ENCODE measurements at regions not wholly inside any gene's neighbourhood (a gene's known extent, or its start where the extent isn't known, plus 50 kb on each side); places are given as distances from the start of the nearest gene placed in this dataset.
"Not testable (repeated sequence)": the region's sequence is repeated elsewhere in the genome, so short reads cannot be mapped to it uniquely, and the experiment has no call there.

- H3K4me1 ChIP-seq, result peaks cover 0 to 15% (median 0%) of the 10 kb centered on the region in 3 donors
- ATAC-seq, result no peak
- H3K4me3 ChIP-seq, result no peak overlapping the region
- 87 to 97% methylated on average over 4 of the region's 4 CpGs for WGBS, 2 donors (ENCODE audit: low coverage in 1 of 2)
- H3K36me3 ChIP-seq, result no peaks in the 10 kb centered on the region
- H3K27me3 ChIP-seq, result no peaks in the 10 kb centered on the region
- TF ChIP-seq POLR2A (IDR thresholded peaks at IDR 0.05) (no peak), POLR2AphosphoS5 (IDR thresholded peaks at IDR 0.05) (no peak), CTCF (IDR thresholded peaks at IDR 0.05) (no peak), EP300 (IDR thresholded peaks at IDR 0.05) (no peak)
- no peaks in the 10 kb centered on the region for H3K9me3 ChIP-seq
- H3K27ac ChIP-seq, result no peak overlapping the region
Observed at GRCh38 chr2:147293991-147294824, 550.6 kb upstream of the ACVR2A start.

GRCh38 chr2:147288131-147288530 lies 556.7 kb upstream of the ACVR2A start:
- Histone ChIP-seq H3K27me3 (no peaks in the 10 kb centered on the region), H3K9me3 (no peaks in the 10 kb centered on the region)
- TF ChIP-seq POLR2A (IDR thresholded peaks at IDR 0.05) (no peak), POLR2AphosphoS5 (IDR thresholded peaks at IDR 0.05) (no peak), CTCF (IDR thresholded peaks at IDR 0.05) (no peak), EP300 (IDR thresholded peaks at IDR 0.05) (no peak)

DNA sequence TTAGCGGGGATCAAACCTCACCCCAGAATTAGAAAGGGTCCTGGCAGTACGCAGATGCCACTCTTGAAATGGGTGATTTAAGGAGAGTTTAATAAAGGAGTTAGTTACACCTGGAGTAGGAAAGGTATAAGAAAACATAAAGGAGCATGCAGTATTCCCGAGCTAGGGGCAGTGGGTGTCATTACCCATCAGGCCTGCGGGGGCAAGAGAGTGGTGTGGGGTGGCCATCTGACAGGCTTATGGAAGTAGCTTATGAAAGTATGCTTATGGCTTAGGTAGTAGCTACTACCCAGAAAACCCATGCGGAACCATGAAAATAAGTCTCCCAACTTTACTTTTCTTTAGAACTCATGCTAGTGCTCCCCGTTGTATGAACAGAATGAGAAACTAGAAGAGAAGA lies 568.9 kb upstream of the ACVR2A start:
- Histone ChIP-seq H3K4me3 (no peak overlapping the region), H3K36me3 (no peaks in the 10 kb centered on the region), H3K27me3 (no peaks in the 10 kb centered on the region), H3K4me1 (peaks cover 0 to 10% (median 0%) of the 10 kb centered on the region in 3 donors), H3K9me3 (no peaks in the 10 kb centered on the region), H3K27ac (no peak overlapping the region)
- no peak for ATAC-seq
- TF ChIP-seq CTCF (IDR thresholded peaks at IDR 0.05) (no peak), POLR2A (IDR thresholded peaks at IDR 0.05) (no peak), POLR2AphosphoS5 (IDR thresholded peaks at IDR 0.05) (no peak), EP300 (IDR thresholded peaks at IDR 0.05) (no peak)
- WGBS, 2 donors (ENCODE audit: low coverage in 1 of 2), result 80 to 91% methylated on average over 5 to 6 of the region's 6 CpGs

More at GRCh38 chr2:147288131-147288530, 556.7 kb upstream of the ACVR2A start:
- no peak overlapping the region for H3K27ac ChIP-seq
- ATAC-seq, result no peak
- no peak overlapping the region for H3K4me3 ChIP-seq
- H3K4me1 ChIP-seq, result no peaks in the 10 kb centered on the region
- no peaks in the 10 kb centered on the region for H3K36me3 ChIP-seq

DNA sequence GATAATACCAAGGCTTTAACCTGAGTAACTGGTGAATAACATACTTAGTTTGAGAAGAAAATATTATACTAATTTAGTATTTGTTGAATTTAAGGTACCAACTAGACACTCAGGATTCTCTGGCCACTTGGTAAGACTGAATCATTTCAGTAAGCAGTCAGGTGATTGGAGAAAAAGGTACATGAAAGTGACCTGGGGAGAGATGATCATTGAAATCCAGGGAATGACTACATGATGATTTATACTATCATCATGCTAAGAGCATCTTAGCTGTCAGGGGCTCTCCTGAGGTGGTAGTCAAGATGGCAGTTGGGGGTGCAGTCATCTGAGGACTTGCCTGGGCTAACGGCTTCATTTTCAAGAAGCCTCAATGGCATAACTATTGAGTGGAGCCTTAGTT lies 571.2 kb upstream of the ACVR2A start:
- ATAC-seq, result no peak
- TF ChIP-seq POLR2A (IDR thresholded peaks at IDR 0.05) (no peak), POLR2AphosphoS5 (IDR thresholded peaks at IDR 0.05) (no peak), CTCF (IDR thresholded peaks at IDR 0.05) (no peak), EP300 (IDR thresholded peaks at IDR 0.05) (no peak)
- 89% methylated on average over 1 of the region's 1 CpG; no CpG with 5 or more reads in 1 of the 2 donors for WGBS, 2 donors (ENCODE audit: low coverage in 1 of 2)

DNA sequence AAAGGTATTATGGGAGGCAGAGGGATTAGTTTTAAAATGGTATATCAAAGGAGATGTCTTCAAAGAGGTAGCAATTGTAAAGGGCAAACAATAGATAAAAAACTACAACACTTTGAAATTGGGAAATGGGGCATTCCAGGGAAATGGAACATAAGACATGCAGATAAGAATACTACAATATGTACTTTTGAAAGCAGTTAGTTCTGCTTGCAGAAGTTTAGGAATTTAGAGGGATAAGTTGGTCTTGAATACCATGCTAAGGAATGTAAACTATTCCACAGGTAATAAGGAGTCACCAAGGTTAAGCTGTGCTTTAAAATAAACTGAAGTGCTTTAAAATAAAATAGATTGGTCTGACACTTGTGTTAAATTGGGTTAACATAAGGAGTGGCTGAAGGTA lies 571.7 kb upstream of the ACVR2A start:
- Histone ChIP-seq H3K27me3 (no peaks in the 10 kb centered on the region), H3K9me3 (peaks cover 0 to 20% (median 0%) of the 10 kb centered on the region in 3 donors), H3K27ac (no peak overlapping the region), H3K4me3 (no peak overlapping the region), H3K4me1 (peaks cover 0 to under 1% (median 0%) of the 10 kb centered on the region in 3 donors), H3K36me3 (no peaks in the 10 kb centered on the region)
- ATAC-seq, result no peak
- TF ChIP-seq POLR2AphosphoS5 (IDR thresholded peaks at IDR 0.05) (no peak), EP300 (IDR thresholded peaks at IDR 0.05) (no peak), POLR2A (IDR thresholded peaks at IDR 0.05) (no peak), CTCF (IDR thresholded peaks at IDR 0.05) (no peak)

More for the DNA sequence above, 571.2 kb upstream of the ACVR2A start:
- no peaks in the 10 kb centered on the region for H3K27me3 ChIP-seq
- H3K4me1 ChIP-seq, result peaks cover 0 to 6% (median 0%) of the 10 kb centered on the region in 3 donors
- H3K9me3 ChIP-seq, result peaks cover 0 to 15% (median 0%) of the 10 kb centered on the region in 3 donors
- H3K36me3 ChIP-seq, result no peaks in the 10 kb centered on the region
- no peak overlapping the region for H3K27ac ChIP-seq
- no peak overlapping the region for H3K4me3 ChIP-seq

DNA sequence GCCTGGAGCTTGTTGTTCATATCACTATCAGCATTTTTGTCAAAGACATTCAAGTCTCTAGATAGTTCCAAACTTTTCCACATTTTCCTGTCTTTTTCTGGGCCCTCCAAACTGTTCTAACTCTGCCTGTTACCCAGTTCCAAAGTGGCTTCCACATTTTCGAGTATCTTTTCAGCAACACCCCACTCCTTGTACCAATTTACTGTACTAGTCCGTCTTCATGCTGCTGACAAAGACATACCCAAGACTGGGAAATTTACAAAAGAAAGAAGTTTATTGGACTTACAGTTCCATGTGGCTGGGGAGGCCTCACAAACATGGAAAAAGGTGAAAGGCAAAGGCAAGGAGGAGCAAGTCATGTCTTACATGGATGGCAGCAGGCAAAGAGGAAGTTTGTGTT lies 575.2 kb upstream of the ACVR2A start:
- not testable (repeated sequence) for H3K36me3 ChIP-seq, H3K27ac ChIP-seq, H3K4me3 ChIP-seq, H3K4me1 ChIP-seq, H3K27me3 ChIP-seq, ATAC-seq
- 80 to 100% methylated on average over 1 of the region's 2 CpGs for WGBS, 2 donors (ENCODE audit: low coverage in 1 of 2)
- peaks cover 0 to 26% (median 0%) of the 10 kb centered on the region in 3 donors for H3K9me3 ChIP-seq
